ENCODE measurements at regions not wholly inside any gene's neighbourhood (a gene's known extent, or its start where the extent isn't known, plus 50 kb on each side); places are given as distances from the start of the nearest gene placed in this dataset.

- no peak for TF ChIP-seq CTCF (IDR thresholded peaks at IDR 0.05; ENCODE audit: extremely low read depth, missing control alignments)
- DNase-seq (ENCODE audit: low spot score), result no peak
Measured at GRCh38 chrY:8442097-8442496, 895.2 kb upstream of the TSPY4 start.

- DNase-seq (ENCODE audit: low spot score), result no peak
- no peak for TF ChIP-seq CTCF (IDR thresholded peaks at IDR 0.05; ENCODE audit: extremely low read depth, missing control alignments)
Measured at GRCh38 chrY:8452963-8453362, 884.3 kb upstream of the TSPY4 start.

- no peak for DNase-seq (ENCODE audit: low spot score)
- TF ChIP-seq CTCF (IDR thresholded peaks at IDR 0.05; ENCODE audit: extremely low read depth, missing control alignments), result no peak
Measured at GRCh38 chrY:8466813-8467212, 870.5 kb upstream of the TSPY4 start.

GRCh38 chrY:8470249-8470648 is 867.0 kb upstream of the TSPY4 start:
- no peak for TF ChIP-seq CTCF (IDR thresholded peaks at IDR 0.05; ENCODE audit: extremely low read depth, missing control alignments)
- no peak for DNase-seq (ENCODE audit: low spot score)

- no peak for DNase-seq (ENCODE audit: low spot score)
- TF ChIP-seq CTCF (IDR thresholded peaks at IDR 0.05; ENCODE audit: extremely low read depth, missing control alignments), result no peak
Measured at GRCh38 chrY:8479141-8479540, 858.1 kb upstream of the TSPY4 start.

- DNase-seq (ENCODE audit: low spot score), result no peak
- TF ChIP-seq CTCF (IDR thresholded peaks at IDR 0.05; ENCODE audit: extremely low read depth, missing control alignments), result no peak
Measured at GRCh38 chrY:8488955-8489354, 848.3 kb upstream of the TSPY4 start.

GRCh38 chrY:8489880-8490630 is 847.2 kb upstream of the TSPY4 start:
- DNase-seq (ENCODE audit: low spot score), result no peak
- TF ChIP-seq CTCF (IDR thresholded peaks at IDR 0.05; ENCODE audit: extremely low read depth, missing control alignments), result no peak
